Tibial nerve (tissue), 4 donors: ENCODE measurements at regions not wholly inside any gene's neighbourhood (a gene's known extent, or its start where the extent isn't known, plus 50 kb on each side); places are given as distances from the start of the nearest gene placed in this dataset.

ENCODE experiments used
- DNase-seq, 2 donors: peaks; one replicate each; pipeline ENCODE4 v3.0.0-alpha.2; 2019; ENCODE audit warnings: low spot score in 2 of 2
- H3K27ac ChIP-seq, 4 donors: fragments of 200-600 bp; sonication (generic) in 3 of 4; one replicate each; pipeline ENCODE4 v1.5.1; 2017 to 2019; ENCODE audit warnings: mild to moderate bottlenecking in 1 of 4
- H3K27me3 ChIP-seq, 2 donors: fragments of 200-600 bp; sonication (generic) in 1 of 2; one replicate each; pipeline versions ENCODE4 v1.5.1 to v1.6.0; 2017 to 2019
- H3K36me3 ChIP-seq, 3 donors: fragments of 200-600 bp; sonication (generic); one replicate each; pipeline ENCODE4 v1.5.1; 2018 to 2019
- H3K4me1 ChIP-seq, 4 donors: fragments of 200-600 bp; sonication (generic) in 3 of 4; one replicate each; pipeline ENCODE4 v1.5.1; 2017 to 2019
- H3K4me3 ChIP-seq, 4 donors: fragments of 200-600 bp; sonication (generic) in 3 of 4; one replicate each; pipeline ENCODE4 v1.5.1; 2017 to 2019; ENCODE audit warnings: mild to moderate bottlenecking in 1 of 4, moderate library complexity in 1 of 4
- H3K9me3 ChIP-seq, 4 donors: fragments of 200-600 bp; sonication (generic) in 3 of 4; one replicate each; pipeline ENCODE4 v1.5.1; 2017 to 2019
- CTCF ChIP-seq, 5 experiments: fragments of 200-600 bp in 3 of 5; fragments of 450-650 bp in 2 of 5; sonication (generic) in 3 of 5; IDR thresholded peaks; one replicate each; pipeline ENCODE4 v1.5.1; 2016 to 2019; ENCODE audit warnings: antibody characterized with exemption in 5 of 5, mild to moderate bottlenecking in 3 of 5, moderate library complexity in 2 of 5
- EP300 ChIP-seq, 2 donors: sonication (generic); formaldehyde crosslinking; IDR thresholded peaks; one replicate each; pipeline ENCODE4 v1.6.1; 2017; ENCODE audit warnings: antibody characterized with exemption in 2 of 2, mild to moderate bottlenecking in 1 of 2
- POLR2A ChIP-seq, 2 donors: fragments of 450-650 bp; IDR thresholded peaks; one replicate each; pipeline ENCODE4 v1.6.1; 2017; ENCODE audit warnings: antibody characterized with exemption in 2 of 2, mild to moderate bottlenecking in 2 of 2, moderate library complexity in 2 of 2
- WGBS, 2 donors: methylation state at CpG; one replicate each; pipeline ENCODE4 v1.1.5; 2018; 5-methylcytosine and 5-hydroxymethylcytosine counted together

GRCh38 chr9:88746029-88746742 lies 211.2 kb downstream of the NXNL2 start:
- Histone ChIP-seq H3K4me1 (peaks cover 0 to 57% (median 20%) of the 10 kb centered on the region in 4 donors), H3K36me3 (no peaks in the 10 kb centered on the region), H3K27me3 (no peaks in the 10 kb centered on the region), H3K4me3 (no peak overlapping the region), H3K27ac (peak overlapping the region in 3 of 4 donors; percentile 1 to 68 (median 16)), H3K9me3 (peaks cover 0 to under 1% (median 0%) of the 10 kb centered on the region in 4 donors)
- WGBS, 2 donors: 27 to 44% methylated on average over 6 of the region's 6 CpGs
- TF ChIP-seq EP300 (IDR thresholded peaks at IDR 0.05): peak in 1 of 2 donors; percentile 74
- no peak for TF ChIP-seq POLR2A (IDR thresholded peaks at IDR 0.05)
- no peak for DNase-seq

- TF ChIP-seq CTCF (IDR thresholded peaks at IDR 0.05) (no peak), EP300 (IDR thresholded peaks at IDR 0.05) (no peak), POLR2A (IDR thresholded peaks at IDR 0.05) (no peak)
- Histone ChIP-seq H3K9me3 (peaks cover 0 to 6% (median 0%) of the 10 kb centered on the region in 4 donors), H3K4me3 (no peak overlapping the region), H3K27ac (peak overlapping the region in 3 of 4 donors; percentile 1 to 68 (median 16)), H3K4me1 (peaks cover 0 to 57% (median 20%) of the 10 kb centered on the region in 4 donors), H3K36me3 (no peaks in the 10 kb centered on the region), H3K27me3 (no peaks in the 10 kb centered on the region)
- WGBS, 2 donors: 51 to 55% methylated on average over 9 of the region's 9 CpGs
- DNase-seq: no peak
These were observed 211.9 kb downstream of the NXNL2 start for GRCh38 chr9:88746743-88747398.

- Histone ChIP-seq H3K4me3 (no peak overlapping the region), H3K4me1 (peaks cover 0 to 48% (median 16%) of the 10 kb centered on the region in 4 donors), H3K27me3 (no peaks in the 10 kb centered on the region), H3K9me3 (peaks cover 0 to 6% (median 0%) of the 10 kb centered on the region in 4 donors), H3K36me3 (no peaks in the 10 kb centered on the region), H3K27ac (peak overlapping the region in 2 of 4 donors; percentile 55 to 68)
- TF ChIP-seq CTCF (IDR thresholded peaks at IDR 0.05): no peak
- TF ChIP-seq EP300 (IDR thresholded peaks at IDR 0.05): peak in 1 of 2 donors; percentile 34
- TF ChIP-seq POLR2A (IDR thresholded peaks at IDR 0.05): no peak
- peak; percentile 28 to 53 for DNase-seq
- 48 to 64% methylated on average over 5 of the region's 5 CpGs for WGBS, 2 donors
These were observed 212.8 kb downstream of the NXNL2 start for GRCh38 chr9:88747768-88748167.

GRCh38 chr9:88748566-88749261 lies 213.7 kb downstream of the NXNL2 start:
- TF ChIP-seq CTCF (IDR thresholded peaks at IDR 0.05) (no peak), EP300 (IDR thresholded peaks at IDR 0.05) (peak in 1 of 2 donors; percentile 78), POLR2A (IDR thresholded peaks at IDR 0.05) (no peak)
- Histone ChIP-seq H3K4me1 (peaks cover 0 to 38% (median 14%) of the 10 kb centered on the region in 4 donors), H3K27me3 (no peaks in the 10 kb centered on the region), H3K4me3 (no peak overlapping the region), H3K36me3 (no peaks in the 10 kb centered on the region), H3K9me3 (peaks cover 0 to 6% (median 0%) of the 10 kb centered on the region in 4 donors), H3K27ac (peak overlapping the region in 3 of 4 donors; percentile 15 to 62 (median 55))
- 67 to 71% methylated on average over 5 of the region's 5 CpGs for WGBS, 2 donors
- DNase-seq: peak; percentile 54 to 58

- TF ChIP-seq CTCF (IDR thresholded peaks at IDR 0.05) (no peak), POLR2A (IDR thresholded peaks at IDR 0.05) (no peak), EP300 (IDR thresholded peaks at IDR 0.05) (no peak)
- no peak for DNase-seq
- 73 to 77% methylated on average over 2 of the region's 2 CpGs for WGBS, 2 donors
- Histone ChIP-seq H3K4me3 (no peak overlapping the region), H3K27ac (peak overlapping the region in 2 of 4 donors; percentile 29 to 55), H3K4me1 (peaks cover 0 to 35% (median 13%) of the 10 kb centered on the region in 4 donors), H3K27me3 (no peaks in the 10 kb centered on the region), H3K36me3 (no peaks in the 10 kb centered on the region), H3K9me3 (peaks cover 0 to 6% (median 0%) of the 10 kb centered on the region in 4 donors)
These were observed 214.4 kb downstream of the NXNL2 start for GRCh38 chr9:88749420-88749819.
